ENCODE measurements at regions not wholly inside any gene's neighbourhood (a gene's known extent, or its start where the extent isn't known, plus 50 kb on each side); places are given as distances from the start of the nearest gene placed in this dataset.
"Not testable (repeated sequence)": the region's sequence is repeated elsewhere in the genome, so short reads cannot be mapped to it uniquely, and the experiment has no call there.

DNA sequence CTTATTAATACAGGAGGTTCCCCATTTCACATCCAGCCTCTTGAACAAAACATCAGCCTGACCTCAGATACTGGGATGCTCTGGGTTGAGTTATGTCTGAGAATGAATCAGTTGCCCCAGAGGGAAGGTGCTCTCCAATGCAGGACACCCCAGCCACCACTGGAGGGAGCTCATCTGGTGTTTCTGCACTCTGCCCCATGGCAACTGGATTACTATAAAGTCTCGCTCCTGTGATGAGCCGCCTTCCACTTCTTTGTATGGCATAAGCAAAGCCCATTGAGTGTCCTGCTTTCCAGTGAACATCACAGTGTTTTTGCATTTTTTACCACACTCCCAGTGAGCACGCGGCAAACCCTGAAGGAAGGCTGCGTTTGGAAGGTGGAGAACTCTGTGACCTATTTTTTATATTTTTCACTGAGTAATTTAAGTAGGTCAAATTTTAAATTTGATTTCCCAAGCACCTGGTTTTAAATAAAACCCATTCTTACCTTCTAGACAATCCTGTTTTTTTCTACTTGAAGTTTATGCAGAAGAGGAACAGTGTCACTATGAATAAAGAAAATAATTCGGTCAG is 176.9 kb upstream of the WWC1 start:
- DNase-seq, result peak; percentile 3

DNA sequence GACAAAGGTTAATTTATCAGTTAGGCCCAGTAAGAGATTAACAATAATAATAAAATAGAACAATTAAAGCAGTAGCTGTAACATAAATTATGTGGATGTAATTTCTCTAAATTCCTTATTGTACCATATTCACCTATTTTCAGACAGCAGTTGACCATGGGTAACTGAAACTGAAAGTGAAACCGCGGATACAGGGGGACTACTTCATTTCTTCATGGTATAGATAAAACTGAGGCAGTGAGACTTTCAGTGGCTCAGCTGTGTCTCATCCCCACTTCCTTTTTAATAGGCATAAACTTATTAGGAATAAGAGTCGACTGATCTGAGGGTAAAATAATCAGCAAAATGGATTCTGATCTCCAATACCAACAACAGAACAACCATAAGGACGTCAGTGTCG is 174.0 kb upstream of the WWC1 start:
- DNase-seq, result no peak

DNA sequence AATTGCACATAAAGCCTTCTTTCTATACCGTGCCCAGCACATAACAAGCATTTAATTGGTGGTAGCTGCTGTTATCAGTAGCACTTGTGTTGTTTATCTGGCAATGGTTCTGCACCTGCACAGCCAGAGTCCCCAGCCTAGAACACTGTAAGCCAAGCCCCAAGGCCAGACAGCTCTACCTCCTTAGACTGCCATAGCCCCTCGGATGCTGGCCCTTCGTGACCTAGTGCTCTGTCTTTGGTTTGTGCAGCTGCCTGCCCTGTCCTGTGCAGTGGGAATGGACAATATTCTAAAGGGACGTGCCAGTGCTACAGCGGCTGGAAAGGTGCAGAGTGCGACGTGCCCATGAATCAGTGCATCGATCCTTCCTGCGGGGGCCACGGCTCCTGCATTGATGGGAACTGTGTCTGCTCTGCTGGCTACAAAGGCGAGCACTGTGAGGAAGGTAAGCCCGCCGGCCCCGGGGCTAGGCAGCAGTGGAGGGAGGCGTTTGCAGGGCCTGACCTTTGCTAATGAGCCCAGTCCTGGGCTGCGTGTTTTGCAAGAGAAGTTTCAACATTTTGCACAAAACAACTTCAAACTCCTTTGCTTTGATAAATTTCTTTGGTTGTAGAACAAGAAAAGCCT is 173.3 kb upstream of the WWC1 start:
- DNase-seq, result no peak

DNA sequence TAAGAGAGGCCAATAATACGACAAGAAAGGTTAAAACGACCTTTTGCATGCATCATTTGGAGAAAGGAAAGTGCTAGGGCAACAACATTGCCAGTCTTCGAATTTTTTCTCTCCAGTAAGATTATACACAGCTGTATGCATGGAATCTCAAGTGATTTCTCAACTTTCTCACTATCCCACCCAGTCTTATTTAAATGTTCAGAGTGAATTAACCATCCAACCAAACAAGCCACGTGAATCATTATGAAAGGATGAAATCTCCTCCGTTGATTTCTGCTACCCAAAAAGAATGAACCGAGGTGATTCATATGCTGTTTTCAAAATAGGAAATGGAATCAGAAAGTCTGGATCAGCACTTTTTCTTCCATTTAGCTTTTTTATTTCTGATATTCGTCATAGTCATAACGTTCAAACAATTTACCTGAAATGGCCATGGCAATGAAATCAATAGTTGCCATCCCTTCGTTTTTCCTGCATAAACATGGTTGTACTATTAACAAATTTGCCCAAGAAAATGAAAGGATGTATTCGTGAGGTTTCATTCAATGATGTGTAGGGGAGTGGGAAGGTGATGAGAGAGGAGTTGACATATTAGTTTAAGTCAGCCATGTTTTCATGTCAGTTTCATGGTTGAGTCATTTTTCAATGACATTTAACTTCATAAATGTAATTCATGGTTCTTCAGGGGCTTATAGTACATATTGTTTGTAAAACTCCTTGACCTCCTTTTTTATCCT is 170.9 kb upstream of the WWC1 start:
- DNase-seq, result no peak

DNA sequence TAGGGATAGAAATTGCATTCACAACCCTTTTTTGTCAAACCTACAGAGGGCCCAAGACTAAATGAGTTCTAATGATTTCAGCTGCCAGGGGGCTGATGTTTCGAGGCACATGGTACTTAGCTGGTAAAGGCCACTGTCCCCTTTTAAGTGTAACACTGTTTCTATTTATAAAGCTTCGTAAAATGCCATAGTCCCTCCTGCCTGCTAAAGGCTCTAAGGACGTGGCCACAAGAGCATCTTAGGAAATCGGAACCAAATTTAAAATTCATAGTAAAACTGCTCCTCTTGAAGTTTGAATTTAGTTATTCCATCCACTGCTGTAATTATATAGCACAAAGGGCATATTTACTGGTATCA is 170.3 kb upstream of the WWC1 start:
- no peak for DNase-seq

DNA sequence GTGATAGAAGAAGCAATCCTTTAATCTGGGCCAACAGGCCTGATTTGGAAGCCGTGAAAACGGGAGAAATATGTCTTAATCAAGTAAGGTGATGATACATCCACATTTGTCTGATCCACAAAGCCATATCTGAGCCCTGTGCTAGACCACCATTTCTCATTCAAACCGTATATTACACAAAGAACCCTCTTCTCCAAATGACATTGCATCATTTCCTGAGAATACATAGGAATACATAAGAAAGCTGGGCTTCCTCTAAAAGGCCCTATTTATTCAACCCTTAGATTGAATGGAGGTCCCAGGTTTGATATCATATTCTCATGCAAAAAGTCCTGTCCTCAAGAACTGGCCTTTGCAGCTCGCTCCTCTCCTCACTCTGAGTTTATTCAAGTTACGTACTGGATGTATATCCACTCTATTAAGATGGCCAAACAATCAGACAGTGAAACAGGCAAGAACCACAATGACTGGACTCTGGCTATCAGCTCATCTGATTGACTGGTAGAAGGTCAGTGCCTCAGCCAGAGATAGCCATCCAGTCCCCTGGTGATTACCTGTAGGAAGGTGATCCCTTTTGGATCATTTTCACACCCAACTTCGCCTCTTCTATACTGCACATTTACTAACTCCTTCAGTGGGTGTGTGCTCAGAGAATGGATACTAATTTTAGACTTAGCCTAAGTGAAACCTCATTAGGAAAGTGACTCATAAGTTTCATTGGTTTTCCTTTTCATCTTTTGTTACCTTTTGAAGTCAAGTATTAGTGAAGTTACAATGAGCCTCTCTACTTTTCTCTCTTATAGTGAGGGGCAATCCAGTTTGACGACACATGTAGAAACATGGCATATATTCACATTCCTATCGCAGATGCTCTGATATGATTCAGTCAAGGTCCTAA is 167.6 kb upstream of the WWC1 start:
- DNase-seq, result no peak

DNA sequence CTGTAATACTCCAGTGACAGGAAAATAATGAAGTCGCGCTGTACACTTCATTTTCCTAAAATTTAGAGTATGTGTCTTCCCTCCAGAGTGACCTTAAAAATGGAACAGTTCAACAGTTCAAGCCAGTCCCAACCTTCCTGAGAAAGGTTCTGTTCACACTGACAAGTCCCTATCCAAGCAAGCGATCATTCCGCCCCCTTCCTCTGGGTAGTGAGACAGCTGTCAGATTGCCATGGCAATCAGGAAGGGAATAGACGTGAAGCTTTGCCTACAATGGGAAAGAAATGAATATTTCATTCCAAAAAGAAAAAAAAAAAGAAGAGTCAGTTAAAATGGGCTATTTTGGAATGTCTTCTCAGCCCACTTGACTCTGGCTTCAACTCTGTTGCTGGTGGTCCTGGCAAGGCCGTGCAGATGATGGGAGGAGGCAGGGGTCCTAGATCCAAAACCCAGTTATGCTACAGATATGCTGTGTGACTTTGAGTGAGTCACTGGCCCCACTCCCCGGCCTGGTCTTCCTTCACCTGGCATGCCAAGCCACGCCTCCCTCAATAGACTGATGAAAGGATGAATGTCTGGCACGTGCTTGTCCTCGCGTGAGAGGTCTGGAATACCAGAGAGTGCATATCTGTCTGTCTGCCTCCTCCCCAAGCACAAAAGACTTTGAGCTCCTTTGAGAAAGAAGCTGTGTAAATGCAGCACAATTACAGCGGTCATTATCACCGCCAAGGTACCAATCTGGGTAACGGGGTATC is 165.8 kb upstream of the WWC1 start:
- DNase-seq, result no peak

DNA sequence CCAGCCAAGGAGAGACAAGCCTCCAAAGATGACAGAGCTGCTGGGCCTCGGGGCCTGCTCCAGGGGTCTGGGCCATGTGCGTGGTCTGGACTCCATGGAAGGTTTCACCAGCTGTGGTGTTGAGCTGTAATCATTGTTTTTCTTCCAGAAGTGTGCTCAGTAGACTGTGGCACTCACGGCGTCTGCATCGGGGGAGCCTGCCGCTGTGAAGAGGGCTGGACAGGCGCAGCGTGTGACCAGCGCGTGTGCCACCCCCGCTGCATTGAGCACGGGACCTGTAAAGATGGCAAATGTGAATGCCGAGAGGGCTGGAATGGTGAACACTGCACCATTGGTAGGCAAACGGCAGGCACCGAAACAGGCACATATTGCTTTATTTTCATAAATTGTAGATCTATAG is 164.8 kb upstream of the WWC1 start:
- DNase-seq, result no peak

DNA sequence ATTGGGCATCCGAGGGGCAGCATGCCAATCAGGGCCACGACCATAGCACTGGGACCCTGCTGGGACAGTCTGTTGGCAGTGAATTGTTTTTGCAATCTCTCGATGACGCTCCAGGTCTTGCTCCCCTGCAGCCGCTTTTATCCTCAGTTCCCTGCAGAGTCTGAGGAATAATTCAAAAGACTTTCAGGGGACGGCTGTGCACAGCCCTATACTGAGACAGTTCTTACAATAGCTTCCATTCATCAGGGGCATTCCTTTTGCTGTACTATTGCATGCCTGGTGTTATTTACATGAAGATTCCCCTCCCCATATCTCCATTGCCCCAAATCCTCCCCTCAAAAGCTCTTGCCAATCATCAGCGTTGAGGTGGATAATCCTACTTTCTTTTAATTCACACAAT is 163.3 kb upstream of the WWC1 start:
- DNase-seq, result no peak

DNA sequence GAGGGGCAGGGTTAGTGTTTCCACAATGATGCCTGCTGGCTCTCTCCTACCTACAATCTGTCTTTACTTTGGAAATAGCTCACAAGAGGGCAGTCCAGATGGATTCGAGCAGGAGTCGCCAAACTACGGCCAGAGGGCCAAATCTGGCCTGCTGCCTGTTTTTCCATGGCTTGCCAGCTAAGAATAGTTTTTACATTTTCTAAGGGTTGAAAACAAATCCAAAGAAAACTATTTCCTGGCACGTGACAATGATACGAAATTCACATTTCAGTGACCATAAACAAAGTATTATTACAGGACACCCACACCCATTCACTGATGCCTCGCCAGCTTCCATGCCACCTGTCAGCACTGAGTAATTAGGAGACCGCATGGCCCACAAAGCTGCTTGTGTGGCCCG is 162.9 kb upstream of the WWC1 start:
- no peak for DNase-seq

DNA sequence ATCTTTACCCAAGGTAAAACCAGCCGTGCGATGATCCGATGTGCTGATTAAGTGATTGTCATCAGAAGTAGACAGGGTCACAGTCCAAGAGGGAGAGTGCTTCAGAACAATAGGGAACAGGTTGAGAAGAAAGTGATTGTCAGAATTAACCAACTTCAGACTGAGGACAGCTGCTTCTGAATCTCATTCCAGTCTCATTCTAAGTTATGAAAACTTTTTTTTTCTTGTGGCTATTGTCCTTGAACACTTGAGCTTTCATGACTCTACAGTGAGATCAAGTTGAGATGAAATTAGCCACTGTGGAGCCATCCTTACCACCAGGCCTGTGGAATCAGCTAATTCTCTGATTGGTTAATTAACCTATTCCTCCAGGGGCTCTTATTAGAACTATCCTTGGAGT is 159.9 kb upstream of the WWC1 start:
- DNase-seq, result no peak

DNA sequence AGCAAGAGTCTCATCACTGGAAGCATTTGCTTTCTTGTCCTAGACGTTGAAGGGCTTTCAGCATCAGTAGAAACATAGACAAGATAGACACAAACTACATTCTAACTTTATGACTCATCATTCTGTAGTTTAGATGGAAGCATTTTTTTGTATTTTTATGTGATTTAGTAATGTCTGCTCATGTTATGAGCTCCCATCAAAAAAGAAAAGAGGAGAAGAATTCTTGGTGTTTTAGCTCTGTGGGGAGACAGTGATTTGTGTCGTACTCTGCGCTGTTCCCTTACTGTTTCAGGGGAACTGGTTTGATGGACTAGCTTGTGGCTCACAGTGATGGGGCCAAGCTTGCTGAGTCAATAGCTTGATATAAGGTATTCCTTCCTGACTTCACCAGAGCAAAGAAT is 159.2 kb upstream of the WWC1 start:
- no peak for DNase-seq

DNA sequence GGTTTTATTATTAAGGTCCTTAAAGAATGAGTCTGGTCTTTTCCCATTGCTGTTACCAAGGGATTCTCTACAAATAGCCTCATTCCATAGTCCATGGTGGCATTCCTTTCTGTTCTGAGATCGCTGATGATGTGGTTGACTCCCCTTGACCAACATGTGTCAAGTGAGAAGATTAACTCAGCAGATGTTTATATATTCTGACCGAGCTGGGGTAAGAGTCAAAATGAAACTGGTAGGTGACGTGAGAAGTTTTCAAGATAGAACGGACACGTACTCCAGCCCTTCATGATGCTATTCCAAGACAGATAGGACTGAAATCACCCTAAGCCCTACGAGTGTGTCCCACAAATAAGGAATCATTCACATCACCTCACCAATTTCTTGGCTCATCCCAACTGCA is 155.5 kb upstream of the WWC1 start:
- DNase-seq, result no peak

DNA sequence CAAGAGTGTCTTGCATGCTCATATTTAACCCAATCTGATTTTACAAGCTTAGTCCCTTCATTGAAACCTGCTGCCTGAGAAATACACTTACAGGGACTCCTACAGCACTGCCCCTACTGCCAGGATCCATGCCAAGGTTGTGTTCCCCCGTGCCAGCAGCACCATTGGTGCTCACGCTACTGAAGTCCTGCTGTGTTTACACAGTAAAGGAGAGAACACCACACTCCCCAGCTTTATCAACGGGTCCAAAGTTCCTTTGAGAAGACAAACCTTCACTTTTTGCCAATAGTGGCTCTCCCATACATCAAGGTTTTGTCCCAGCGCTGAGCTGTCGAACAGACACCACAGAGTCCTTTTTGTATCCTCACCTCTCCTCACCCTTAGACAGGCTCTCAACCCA is 155.1 kb upstream of the WWC1 start:
- DNase-seq, result no peak

DNA sequence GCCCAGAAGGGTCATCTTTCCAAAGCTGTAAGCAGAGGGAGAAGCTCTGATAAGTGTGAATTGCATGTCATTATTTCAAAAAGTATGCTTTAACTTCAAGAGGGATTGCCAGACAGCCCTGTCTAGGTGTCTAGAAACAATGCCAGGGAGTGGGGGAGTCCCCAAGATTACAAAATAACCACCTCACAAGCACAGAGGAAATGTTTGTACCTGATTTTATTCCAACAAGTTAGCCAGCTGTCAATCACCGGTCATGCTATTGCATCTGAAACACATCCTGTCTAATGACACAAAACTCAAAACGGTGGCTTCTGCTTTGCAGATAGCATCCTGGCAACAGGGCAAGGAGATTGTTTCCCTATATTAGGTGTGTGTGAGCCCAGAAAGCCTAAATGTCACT is 154.2 kb upstream of the WWC1 start:
- no peak for DNase-seq

DNA sequence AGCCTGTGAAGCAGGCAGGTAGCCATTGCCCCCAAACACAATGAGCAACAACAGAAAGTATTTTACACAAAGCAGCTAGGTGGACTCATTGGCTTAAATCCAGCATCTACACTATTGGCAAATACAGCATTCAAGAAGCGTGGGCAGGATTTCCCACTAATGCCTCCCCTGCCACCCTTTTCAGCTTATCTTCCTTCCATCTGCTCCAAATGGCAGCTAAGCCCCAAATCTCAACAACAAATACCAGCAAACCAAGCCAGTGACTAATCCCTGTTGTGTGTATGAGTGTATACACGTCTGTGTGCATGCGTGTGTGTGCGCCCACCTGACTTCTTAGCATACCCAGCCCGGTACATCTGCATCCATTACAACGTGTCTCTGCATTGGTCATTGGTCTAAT is 151.2 kb upstream of the WWC1 start:
- no peak for DNase-seq

DNA sequence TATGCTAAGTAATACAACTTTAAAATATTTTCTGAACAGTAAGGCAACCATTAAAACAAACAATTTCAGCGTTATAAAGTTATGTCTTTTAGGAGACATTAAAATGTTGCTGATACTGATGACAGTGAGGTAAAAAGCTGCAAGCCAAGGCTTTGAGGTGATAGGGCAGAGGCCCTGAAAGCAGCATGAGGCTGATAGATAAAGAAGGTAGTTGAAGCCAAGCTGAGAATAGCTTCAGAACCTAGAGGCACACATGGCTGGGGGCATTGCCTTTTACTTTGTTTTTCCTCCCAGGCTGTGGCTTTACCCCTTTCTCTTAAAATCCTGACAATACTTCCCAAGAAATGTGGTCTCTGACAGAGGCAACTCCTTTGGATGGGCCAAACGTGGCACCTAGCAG is 149.0 kb upstream of the WWC1 start:
- no peak for DNase-seq

DNA sequence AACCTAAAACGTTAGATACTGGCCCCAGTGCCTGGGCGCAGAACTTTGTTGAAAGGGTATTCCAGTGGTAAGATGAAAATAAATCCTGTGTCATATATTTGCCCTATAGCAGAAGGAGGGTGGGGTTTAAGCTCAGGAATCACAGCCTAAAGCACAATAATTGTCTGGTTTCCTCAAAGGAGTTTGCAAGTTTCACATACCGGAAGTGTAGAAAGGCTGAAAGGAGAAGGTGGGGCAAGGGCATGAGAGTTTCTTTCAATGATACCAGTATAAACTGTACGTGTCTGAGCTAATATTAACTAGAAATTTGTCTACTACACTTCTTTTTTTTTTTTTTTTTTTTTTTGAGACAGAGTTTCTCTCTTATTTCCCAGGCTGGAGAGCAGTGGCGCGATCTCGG is 147.9 kb upstream of the WWC1 start:
- DNase-seq, result not testable (repeated sequence)

DNA sequence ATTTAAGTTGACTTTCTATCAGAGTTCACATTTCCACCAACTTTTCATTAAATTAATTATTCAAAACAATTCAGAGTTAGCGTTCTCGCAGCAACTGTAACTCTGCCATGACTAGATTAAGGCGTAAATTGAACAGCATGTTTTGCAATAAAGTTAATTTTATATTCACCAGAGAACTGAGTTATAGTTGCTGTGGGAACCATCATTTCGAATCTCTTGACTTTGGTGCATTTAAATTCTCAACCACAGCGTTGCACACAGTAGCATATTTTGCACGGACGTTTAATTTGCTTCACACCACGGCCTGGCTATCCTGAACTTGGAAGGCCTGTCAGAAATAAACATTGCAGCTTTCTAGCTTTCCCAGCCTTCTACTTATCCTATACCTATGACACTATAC is 144.3 kb upstream of the WWC1 start:
- DNase-seq, result no peak

DNA sequence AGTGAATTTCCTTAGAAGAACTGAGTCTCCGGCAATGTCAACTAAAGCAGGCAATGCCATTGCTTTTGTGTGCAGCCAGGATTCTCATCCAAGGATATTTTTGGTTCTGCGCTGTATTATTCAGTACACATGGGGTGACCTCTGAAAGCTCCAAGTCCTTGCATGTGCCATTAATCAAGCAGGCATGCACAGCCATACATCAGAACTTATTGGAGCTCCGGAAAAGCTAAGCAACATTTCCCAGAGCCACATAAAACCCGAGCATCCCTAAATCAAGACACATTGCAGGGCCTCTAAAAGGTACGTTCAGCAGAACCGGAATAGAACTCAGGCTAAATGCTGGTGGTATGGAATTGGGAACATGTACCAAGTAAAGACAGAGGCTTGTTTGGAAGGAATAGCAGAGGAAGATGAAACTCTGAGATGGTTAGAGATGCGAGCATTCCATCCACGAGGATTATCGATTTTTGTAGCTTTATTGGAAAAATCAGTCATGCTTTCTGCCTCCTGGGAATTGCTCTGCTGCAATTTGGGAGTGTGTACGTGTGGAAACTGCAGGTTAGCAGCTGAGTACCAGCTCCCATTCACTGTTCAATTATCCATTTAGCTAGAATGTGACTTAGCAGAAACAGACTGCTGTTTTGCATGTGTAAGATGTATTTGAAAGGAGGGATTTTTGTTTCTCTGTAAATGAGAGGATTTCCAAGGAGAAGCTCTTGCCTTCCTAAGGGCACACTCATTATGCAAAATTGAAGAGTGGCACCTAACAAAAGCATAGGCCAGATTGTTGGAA is 143.7 kb upstream of the WWC1 start:
- DNase-seq, result no peak

DNA sequence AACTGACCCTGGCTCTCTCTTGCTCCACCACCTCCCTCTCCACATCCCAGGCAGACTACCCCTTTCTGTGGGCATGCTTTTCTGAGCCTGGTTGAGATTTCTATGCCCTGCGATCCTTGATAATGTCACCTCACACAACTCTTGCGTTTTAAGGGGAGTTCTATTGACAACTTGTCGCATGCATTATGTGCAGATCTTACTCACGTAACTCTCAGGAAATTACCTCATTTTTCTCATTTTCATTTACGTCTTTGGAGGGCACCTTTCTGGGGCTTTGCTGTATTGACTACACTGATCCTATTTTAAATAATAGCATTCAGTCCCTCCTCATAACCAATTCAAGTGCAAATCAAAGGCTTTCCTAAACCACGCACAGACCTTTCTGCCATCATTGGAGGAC is 140.4 kb upstream of the WWC1 start:
- no peak for DNase-seq

DNA sequence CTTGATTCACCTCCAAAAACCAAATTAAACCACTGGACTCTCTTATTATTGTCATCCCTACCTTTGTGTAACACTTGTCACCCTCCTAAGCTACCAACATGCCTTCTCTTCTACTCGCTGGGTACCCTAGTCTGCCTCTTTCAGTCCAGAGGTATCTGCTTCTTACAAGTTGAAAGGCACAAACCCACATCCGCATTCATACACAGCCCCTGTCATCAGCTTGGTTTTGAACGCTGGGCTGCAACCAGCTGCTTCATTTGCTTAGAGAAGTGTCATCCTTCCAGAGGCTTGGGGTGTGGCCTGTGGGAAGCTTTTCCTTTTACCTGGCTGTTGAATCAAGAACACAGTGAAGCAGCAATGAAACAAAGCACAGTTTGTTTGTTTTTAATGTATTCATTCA is 138.8 kb upstream of the WWC1 start:
- DNase-seq, result no peak

All from T-helper 9 cell (primary cell).